Thyroid gland (tissue), 4 donors: ENCODE measurements at regions not wholly inside any gene's neighbourhood (a gene's known extent, or its start where the extent isn't known, plus 50 kb on each side); places are given as distances from the start of the nearest gene placed in this dataset.

Experiments
- POLR2A ChIP-seq, 2 donors: fragments of 450-650 bp; IDR thresholded peaks; one replicate each; pipeline ENCODE4 v1.6.1; 2017; ENCODE audit warnings: antibody characterized with exemption in 2 of 2, mild to moderate bottlenecking in 2 of 2, moderate library complexity in 1 of 2
- TF ChIP-seq, protein P1 (sequence below), 6 experiments: fragments of 200-600 bp in 3 of 6; fragments of 450-650 bp in 3 of 6; sonication (generic) in 3 of 6; IDR thresholded peaks; one replicate each; pipeline ENCODE4 v1.5.1; 2016 to 2019; ENCODE audit warnings: antibody characterized with exemption in 6 of 6, mild to moderate bottlenecking in 2 of 6, inconsistent platforms in 1 of 6, moderate library complexity in 1 of 6

DNA sequence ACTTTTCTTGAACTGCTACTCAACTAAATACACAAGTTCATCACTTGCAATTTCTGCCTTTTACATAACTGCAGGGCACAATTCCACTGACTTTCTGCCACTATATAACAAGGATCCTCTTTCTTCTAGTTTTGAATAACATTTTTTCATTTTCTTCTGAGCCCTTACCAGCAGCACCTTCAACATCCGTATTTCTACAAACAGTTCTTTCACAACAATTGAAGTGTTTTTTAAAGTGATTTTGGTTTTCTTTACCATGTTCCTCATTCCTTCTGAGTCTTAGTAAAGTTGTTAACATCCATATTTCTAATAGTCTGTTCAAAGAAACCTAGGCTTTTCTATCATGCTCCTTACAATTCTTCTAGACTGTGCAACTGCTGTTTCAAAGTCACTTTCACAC is 127.2 kb upstream of the PITX1 start:
- TF ChIP-seq, protein P1, sequence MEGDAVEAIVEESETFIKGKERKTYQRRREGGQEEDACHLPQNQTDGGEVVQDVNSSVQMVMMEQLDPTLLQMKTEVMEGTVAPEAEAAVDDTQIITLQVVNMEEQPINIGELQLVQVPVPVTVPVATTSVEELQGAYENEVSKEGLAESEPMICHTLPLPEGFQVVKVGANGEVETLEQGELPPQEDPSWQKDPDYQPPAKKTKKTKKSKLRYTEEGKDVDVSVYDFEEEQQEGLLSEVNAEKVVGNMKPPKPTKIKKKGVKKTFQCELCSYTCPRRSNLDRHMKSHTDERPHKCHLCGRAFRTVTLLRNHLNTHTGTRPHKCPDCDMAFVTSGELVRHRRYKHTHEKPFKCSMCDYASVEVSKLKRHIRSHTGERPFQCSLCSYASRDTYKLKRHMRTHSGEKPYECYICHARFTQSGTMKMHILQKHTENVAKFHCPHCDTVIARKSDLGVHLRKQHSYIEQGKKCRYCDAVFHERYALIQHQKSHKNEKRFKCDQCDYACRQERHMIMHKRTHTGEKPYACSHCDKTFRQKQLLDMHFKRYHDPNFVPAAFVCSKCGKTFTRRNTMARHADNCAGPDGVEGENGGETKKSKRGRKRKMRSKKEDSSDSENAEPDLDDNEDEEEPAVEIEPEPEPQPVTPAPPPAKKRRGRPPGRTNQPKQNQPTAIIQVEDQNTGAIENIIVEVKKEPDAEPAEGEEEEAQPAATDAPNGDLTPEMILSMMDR (IDR thresholded peaks at IDR 0.05) = no peak
- no peak for TF ChIP-seq POLR2A (IDR thresholded peaks at IDR 0.05)
